GM18498 (cell line): ENCODE measurements at regions not wholly inside any gene's neighbourhood (a gene's known extent, or its start where the extent isn't known, plus 50 kb on each side); places are given as distances from the start of the nearest gene placed in this dataset.
"Not testable (repeated sequence)": the region's sequence is repeated elsewhere in the genome, so short reads cannot be mapped to it uniquely, and the experiment has no call there.

Source experiments
- ATAC-seq: cut with Tn5 transposase; IDR thresholded peaks from one replicate; pipeline ENCODE4 v1.9.1; 2021; ENCODE audit warnings: mild to moderate bottlenecking, moderate library complexity; ENCODE audit not compliant: unreplicated experiment

GRCh38 chr15:31647337-31647826 is 320.7 kb downstream of the KLF13 start:
- ATAC-seq = not testable (repeated sequence)

DNA sequence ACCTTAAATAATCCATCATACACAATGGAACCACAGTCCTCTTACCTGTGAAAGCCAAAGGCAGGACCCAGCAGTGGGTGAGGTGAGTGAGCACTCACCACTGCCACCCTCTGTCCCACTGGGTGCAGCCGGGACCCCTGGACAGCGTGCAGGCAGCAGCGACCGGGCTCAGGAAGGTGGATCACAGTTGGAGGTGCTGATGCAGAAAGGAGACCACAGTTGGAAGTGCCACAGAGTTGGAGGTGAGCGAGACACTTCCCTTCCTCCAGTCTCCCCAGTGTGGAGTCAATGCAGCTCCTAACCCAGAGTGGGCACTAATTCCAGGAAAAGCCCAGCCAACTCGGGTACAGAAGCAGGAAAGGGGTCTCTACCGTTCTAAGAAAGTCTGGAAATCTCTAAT is 323.0 kb downstream of the KLF13 start:
- ATAC-seq = not testable (repeated sequence)

GRCh38 chr15:31650055-31650701 is 323.5 kb downstream of the KLF13 start:
- ATAC-seq = not testable (repeated sequence)

- not testable (repeated sequence) for ATAC-seq
Measured at GRCh38 chr15:31656915-31657314, 330.3 kb downstream of the KLF13 start.

- ATAC-seq = no peak
Measured at GRCh38 chr15:31660816-31661215, 334.2 kb downstream of the KLF13 start.

DNA sequence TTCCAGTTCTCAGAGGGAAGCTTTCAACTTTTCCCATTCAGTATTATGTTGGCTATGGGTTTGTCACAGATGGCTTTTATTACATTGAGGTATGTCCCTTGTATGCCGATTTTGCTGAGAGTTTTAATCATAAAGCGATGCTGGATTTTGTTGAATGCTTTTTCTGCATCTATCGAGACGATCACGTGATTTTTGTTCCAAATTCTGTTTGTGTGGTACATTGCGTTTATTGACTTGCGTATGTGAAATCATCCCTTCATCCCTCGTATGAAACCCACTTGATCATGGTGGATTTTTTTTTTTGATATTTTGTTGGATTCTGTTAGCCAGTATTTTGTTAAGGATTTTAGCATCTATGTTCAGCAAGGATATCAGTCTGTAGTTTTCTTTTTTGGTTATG is 339.1 kb downstream of the KLF13 start:
- ATAC-seq = not testable (repeated sequence)

DNA sequence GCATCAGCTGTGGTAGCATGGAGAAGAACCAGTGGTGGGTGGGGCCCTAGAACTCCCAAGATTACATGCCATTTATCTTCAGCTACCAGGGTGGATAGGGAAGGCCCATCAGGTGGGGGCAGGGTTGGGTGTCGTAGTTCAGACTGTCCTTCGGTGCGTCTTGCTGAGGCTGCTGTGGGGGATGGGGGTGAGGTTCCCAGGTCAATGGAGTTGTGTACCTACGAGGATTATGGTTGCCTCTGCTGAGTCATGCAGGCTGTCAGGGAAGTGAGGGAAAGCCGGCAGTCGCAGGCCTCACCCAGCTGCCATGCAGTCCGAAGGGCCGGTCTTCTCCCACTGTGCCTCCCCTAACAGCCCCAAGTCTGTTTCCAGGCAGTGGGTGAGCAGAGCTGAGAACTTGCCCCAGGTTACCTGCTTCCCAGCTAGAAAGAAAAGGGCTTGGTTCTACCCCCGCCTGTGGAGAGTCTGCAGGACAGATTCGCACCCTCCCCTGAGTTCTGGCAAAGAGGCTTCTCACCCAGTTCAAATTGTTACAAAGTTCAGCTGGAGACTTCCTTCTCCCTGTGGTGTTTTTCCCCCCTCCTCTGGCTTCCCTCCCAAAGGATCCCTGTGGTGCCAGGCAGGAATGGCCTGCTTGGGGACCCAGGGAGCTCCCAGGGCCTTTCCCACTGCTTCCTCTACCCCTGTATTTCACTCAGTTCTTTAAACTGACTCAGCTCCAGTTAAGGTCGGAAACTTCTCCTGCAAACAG is 342.7 kb downstream of the KLF13 start:
- not testable (repeated sequence) for ATAC-seq

GRCh38 chr15:31673263-31673662 is 346.6 kb downstream of the KLF13 start:
- ATAC-seq = not testable (repeated sequence)

GRCh38 chr15:31681529-31682259 is 348.6 kb upstream of the CHRNA7 start:
- ATAC-seq = not testable (repeated sequence)

DNA sequence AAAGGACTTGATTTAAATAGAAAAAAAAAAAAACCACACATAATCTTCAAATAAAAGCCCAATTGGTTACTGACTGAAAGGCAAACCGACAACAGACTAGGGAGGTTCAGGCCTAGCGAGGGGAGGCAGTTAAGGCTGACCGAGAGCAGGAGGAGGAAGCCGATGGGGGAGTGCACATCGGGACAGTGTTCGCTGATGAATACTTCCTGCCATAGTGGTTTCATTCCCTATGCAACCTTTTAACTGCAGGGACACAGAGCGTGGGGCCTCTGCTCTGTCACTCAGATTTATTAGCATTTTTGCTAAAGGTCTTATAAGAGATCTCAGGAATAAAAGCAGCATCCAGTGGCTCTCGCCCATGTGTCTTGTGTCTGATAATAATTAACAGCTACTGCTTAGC is 343.2 kb upstream of the CHRNA7 start:
- not testable (repeated sequence) for ATAC-seq

DNA sequence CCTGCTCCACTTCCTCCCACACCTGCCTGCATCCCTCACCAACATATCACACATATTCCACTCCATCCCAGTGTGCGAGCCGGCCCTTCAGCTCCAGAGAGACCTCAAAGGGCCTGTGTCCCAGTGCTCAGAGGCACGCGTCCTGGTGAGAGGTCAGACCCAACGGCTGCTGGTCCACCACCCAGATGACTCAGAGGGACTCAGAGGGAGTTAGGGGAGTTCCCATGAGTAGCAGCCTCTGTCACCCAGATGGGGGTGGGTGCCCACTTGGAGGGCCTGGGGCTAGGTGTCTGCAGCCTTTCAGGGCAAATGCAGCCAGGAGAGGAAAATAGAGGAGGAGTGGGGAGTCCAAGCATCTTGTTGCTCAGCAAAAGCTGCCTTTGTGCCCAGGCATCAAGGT is 333.8 kb upstream of the CHRNA7 start:
- not testable (repeated sequence) for ATAC-seq

DNA sequence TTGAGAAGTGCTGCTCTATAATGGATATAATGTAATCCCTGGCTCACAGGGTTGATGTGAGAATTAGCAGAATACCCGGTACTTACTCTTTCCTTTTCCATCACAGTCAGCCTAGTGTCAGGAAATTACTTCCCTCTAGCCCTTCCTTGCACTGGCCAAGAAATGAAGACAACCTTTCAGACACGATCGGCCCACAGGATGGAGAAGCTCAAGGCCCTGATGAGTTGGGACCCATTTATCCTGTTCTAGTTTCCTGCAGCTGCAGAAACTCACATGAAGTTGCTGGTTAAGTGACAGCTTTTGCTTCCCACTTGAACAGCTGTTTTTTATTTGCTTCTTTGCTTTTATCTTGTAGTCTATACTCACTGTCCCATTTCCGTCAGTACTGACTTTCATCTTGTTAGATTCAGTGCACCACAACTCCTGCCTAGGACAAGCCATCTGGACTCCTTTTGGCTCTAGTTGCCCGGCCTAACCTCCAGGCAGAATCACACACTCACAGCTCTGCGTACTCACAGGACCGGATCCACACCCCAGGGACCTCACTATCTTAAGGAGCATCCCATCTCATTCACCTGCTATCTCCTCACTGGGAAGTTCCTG is 325.1 kb upstream of the CHRNA7 start:
- not testable (repeated sequence) for ATAC-seq

DNA sequence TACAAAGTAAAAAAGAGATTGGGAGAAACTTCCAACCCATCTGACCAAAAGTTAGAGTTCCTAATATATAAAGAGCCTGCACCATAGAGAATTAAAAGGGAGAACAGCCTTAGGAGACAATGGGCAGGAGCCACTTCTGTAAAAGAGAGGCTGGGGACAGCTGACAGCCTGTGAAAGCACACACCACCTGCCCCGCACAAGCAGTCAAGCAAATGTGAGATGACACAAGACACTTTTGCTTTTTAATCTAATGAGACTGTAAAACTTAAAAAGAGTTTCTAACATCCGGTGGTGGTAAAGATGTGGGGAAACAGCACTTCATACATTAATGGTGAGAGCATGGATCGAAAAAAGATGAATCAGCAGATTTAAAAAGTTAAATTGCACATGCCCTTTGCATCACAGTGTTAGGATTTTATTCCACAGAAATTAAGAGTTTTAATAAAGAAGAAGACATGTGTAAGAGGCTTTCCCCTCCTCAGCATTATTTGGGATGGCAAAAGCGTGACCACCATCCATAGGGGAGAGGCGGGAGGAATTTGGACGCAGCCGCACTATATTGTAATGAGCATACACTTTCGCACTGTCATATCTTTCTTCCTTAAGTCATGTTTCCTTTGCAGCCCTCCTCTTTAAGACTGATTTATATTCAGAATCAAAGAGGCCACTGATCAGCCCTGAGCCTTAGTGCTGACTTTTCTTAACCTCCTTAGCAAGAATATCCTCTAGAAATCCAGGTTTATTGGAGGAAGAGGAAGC is 322.2 kb upstream of the CHRNA7 start:
- ATAC-seq = peak; percentile 59

- peak; percentile 73 for ATAC-seq
Measured at GRCh38 chr15:31708703-31709327, 321.5 kb upstream of the CHRNA7 start.

DNA sequence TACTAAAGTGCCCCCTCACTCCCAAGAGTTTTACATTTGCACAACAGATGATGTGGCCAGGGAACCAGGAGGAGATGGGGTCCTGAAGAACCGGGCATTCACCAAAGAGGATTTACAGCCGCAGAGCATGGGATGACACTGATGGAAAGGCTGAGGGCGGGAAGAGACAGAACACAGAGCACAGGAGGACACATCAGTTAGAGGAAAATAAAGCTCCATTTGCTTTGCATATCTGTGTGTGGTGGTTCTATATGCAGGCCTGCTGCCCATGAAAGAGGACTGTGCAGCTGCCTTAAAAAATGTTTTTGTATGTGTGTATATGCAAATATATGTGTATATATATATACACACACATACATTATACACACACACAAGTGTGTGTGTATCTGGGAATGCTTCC is 320.8 kb upstream of the CHRNA7 start:
- not testable (repeated sequence) for ATAC-seq

- not testable (repeated sequence) for ATAC-seq
Measured at GRCh38 chr15:31710806-31711205, 319.5 kb upstream of the CHRNA7 start.

GRCh38 chr15:31715208-31715607 is 315.1 kb upstream of the CHRNA7 start:
- ATAC-seq = not testable (repeated sequence)

GRCh38 chr15:31718625-31719024 is 311.7 kb upstream of the CHRNA7 start:
- not testable (repeated sequence) for ATAC-seq

DNA sequence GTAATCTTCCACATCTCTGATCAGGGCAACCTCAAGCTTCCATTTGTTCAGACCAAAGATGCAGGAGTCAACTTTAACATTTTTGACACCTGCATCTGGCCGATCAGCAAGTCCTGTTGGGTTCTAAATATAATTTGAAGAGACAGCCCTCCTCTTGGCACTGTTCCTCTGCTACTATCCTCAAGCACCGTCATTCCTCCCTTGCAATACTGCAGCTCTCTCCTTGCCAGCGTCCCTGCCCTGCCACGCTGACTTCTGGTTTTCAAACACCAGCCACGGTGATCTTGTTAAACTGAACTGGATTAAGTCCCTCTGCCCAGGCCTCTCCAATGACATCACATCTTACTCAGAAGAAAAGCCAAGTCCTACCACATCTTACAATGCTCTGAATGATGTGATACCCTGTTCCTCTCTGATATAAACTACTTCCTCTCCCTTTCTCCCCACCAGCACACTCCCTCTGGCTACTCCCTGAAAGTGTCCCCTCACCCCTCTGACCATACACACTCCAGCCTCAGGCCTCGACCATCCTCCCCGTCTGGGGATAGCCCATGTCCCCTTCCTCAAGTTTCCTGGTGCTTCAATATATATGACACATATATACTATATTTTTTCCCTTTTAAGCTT is 310.8 kb upstream of the CHRNA7 start:
- not testable (repeated sequence) for ATAC-seq
